ENCODE measurements at regions not wholly inside any gene's neighbourhood (a gene's known extent, or its start where the extent isn't known, plus 50 kb on each side); places are given as distances from the start of the nearest gene placed in this dataset.
"Not testable (repeated sequence)": the region's sequence is repeated elsewhere in the genome, so short reads cannot be mapped to it uniquely, and the experiment has no call there.

DNA sequence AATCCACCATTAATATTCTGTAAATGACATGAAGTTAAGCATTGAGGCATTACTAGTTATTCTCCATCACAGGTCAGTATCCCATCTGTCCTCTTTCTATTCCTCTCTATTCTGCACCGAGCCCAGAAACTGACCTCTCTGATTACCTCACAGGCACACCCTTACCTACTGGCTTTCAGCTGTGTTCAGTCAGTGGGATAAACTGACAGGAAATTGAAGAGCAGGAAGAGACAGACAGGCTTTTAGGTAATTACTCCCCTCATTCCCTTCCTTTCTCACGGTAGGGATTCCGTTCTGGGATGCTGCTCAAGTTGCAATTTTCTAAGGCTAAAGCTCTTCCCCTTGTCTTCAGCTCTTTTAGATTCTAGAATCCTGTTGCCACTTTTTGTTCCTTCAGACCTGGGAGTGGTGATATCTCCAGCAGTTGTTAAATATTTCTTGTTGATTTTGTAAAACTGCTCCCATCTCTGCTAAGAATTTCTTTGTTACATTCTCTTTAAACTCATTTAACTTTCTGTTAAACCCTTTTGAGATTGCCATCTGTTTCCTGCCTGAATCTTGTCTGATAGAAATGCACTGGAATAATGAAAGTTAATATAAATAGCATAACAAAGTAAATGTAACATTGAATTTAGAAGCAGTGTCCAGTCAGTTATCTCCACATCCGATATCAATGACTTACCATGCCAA is 1063.4 kb downstream of the PLA2G4A start:
- no peak for DNase-seq (ENCODE audit: low read depth)

DNA sequence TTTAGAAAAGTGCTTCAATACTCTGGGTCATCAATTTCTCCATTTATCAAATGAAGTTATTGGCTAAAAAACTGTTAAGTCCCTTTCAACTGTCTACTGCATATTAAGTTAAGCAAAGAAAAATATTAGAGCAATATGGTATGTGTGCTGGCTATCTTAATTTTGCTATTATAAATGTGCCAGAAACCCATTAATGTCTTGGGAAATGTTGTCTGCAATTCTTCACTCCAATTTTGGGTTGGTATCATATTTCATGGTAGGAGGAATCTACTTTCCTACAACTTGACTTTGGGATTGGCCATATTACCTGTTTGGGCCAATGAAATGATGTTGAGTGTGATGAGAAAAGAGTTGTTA is 1063.9 kb downstream of the PLA2G4A start:
- no peak for DNase-seq (ENCODE audit: low read depth)

DNA sequence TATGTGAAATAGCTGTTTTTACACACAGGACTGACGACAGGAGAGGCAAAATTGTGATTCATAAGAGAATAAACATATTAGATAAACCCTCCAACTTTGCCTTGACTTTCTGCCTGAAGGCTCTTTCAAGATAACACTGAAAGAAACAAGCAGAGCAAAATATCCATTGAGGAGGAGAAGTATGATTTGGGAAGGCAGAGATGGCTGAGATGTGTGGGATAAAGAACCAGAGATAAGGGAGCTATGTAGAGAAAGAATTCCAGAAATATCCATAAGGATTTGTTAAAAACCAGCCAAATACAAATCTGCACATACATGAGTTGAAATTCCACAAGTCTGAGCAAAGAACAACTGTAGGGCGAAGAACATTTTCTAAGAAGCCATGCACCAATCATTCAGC is 1064.7 kb downstream of the PLA2G4A start:
- no peak for DNase-seq (ENCODE audit: low read depth)

DNA sequence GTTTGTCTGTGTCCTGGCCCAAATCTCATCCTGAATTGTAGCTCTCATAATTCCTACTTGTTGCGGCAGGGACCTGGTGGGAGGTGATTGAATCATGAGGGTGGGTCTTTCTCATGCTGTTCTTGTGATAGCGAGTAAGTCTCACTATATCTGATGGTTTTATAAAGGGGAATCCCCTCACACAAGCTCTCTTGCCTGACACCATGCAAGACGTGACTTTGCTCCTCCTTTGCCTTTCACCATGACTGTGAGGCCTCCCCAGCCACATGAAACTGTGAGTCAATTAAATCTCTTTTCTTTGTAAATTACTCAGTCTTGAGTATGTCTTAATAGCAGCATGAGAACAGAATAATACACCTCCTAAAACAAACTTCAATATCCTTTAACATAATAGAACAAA is 1065.6 kb downstream of the PLA2G4A start:
- no peak for DNase-seq (ENCODE audit: low read depth)

DNA sequence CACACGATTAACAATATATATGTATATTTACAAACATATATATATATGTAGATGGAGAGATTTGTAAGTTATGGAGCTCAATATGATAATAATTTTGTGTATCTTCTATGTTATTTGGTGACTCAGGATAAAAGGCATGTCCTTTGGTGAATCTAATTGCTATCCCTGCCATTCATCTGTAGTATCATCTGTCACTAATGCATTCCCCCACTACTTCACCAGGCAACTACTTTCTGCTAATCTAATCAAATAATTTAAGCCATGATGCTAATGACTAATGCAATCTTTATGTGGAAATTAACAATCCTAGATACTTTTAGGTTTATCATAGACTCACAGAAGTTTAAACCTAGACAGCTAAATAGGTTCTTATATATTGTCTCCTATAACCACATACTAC is 1074.5 kb downstream of the PLA2G4A start:
- no peak for DNase-seq (ENCODE audit: low read depth)

DNA sequence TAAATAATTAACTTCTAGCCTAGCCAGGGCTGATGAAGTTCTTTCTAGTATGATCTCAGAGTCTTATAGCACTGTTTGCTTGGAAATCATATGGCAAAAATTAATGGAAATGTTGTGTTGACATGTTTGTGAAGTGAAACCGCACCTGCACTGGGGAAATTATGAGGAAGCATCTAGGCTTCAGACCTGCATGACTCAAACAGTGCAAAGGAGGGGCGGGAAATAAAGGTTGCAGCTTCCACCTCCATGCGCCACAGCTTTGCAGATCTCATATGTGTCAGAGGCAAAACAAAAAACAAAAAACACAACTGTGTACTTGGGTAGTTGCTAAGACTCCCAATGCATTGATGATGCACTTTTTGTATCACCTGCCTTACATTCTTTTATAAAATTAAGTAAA is 1080.6 kb downstream of the PLA2G4A start:
- no peak for DNase-seq (ENCODE audit: low read depth)

DNA sequence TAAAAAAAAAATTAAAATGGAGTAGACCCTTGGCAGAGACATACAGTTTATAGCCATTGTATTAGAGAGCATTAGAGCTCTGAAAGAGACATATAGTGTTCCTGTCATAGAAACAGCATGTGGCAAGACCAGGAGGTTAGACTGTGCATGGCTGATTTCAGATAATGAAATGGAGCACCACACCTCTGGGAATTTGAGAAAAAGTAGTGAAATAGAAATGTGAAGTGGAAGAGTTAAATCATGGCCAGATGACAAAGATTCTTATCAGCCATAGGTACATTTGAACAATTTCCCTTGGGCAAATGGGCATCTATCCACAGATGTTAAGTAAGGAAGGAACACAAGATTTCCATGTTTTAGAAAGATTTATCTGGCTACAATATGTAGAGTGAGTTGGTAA is 1083.1 kb downstream of the PLA2G4A start:
- no peak for DNase-seq (ENCODE audit: low read depth)

DNA sequence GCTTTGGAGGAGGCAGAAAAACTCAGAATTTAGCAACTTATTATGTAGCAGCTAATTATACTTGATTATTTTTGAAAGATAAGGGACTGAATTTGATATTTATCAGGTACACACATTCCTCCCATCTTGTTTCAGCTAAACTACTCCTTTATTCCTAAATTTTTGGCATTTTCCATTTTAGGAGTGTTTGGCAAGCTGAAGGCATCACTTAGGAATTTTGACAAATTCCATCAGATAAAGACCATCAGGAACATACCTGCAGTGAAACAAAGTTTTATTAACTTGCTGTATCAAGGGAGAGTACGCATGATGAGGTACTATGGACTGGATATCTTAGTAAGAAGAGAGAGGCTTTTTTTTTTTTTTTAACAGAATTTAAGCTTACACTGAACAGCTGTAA is 1092.2 kb downstream of the PLA2G4A start:
- no peak for DNase-seq (ENCODE audit: low read depth)

DNA sequence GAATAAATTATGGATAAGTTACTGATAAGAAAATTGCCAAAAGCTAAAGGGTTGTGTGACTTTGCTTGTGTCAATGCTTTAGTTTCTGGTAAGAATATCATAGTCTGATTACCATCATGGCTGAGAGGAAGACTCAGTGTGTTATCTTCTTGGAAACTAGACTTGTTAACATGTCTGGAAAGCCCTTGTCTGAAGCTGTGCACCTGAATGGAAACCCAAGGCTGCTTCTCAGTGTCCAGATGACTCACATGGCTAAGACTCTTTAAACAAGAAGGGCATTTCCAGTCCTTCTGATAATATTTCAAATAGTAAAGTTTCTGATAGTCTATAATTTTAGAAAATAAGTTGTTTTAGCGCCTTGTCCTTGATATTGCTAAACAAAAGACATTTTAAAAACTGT is 1092.7 kb downstream of the PLA2G4A start:
- DNase-seq (ENCODE audit: low read depth), result no peak

DNA sequence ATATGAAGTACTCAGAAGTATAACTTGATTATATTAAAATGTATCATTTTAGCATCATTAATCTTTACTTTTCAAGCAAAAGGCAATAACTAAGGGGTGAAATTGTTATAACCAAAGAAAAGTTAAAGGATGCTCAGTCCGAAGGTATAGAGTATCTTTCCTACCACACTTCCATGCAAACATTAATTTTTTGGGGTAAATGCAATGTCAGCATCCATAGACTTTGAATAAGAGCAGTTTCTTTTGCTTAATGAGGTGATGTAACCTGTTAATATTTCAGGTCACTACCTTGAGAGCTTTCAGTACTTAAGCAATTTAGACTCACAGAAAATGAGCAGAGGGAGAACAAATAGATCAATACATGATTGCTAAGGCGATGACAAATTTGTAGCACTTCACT is 1093.5 kb downstream of the PLA2G4A start:
- no peak for DNase-seq (ENCODE audit: low read depth)

DNA sequence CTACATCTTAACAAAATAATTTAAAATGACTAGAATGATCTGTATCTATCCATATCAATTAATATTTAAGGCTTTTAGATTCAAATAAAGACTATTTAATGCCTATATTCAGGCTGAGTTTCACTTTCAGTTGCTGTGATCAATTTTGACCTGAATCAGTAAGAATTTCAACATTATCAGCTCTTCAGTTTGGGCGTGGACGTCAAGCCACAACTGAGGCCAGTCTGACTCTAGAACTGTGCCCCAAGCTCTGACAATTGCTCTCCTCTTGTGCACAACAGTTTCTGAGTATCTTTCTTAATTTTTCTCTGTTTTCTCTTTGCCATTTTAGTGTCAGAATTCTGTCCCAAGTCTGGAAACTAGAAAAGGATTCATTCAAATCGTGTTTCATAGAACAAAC is 1095.5 kb downstream of the PLA2G4A start:
- DNase-seq (ENCODE audit: low read depth), result no peak

DNA sequence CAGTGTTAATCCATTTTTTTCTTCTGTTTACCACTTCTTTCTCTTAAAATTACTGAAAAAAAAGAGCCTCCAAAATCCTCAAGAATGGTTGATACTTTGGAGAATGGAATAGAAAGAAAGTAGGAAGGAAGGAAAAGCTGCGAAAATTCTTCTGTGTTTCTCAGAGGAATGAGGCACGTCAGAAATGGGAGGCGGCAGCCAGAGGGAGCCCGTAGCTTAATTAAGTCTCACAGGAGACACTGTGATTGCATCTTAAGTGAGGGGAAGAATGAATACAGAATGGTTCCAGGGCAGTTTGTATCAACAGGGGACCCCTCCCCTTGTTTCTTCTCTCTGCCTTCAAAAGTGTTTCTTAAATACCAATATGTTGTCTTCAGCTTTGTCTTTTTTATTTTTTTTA is 1099.5 kb downstream of the PLA2G4A start:
- DNase-seq (ENCODE audit: low read depth), result no peak

DNA sequence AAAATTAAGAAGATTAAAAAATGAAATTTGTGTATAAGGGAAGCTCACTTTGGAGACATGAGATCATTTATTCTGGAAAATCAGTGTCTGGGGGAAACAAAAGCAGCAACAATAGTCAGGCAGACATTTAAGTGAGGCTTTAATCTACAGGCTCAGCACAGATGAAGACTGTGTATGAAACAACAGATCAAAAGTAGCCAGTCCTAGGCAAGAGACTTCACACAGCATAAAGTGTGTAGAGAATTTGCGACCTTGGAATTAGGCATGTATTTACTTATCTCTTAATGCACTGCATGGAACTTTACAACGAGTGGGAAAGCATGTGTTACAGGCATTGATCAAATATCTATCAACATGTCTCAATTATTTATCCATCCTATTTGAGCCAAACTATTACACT is 1099.9 kb downstream of the PLA2G4A start:
- DNase-seq (ENCODE audit: low read depth), result no peak

DNA sequence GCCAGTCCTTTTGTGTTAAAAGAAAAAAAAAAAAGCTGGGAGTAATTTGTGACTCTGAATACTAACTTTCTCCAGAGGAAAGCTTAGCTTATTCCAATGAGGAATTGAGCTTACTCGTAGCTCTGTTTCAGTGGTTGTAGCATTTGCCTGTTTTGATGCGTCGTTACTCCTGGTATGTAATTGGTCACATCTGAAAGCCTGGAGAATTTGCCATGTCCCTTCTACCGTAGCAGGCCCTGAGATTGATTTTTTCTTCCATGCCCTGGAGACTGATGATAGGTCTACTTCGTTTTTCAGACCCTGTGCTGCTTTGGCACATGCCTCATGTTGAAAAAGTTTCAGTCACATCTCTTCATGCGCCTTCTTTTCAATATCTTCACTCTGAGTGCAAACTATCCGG is 1103.0 kb downstream of the PLA2G4A start:
- DNase-seq (ENCODE audit: low read depth), result no peak

DNA sequence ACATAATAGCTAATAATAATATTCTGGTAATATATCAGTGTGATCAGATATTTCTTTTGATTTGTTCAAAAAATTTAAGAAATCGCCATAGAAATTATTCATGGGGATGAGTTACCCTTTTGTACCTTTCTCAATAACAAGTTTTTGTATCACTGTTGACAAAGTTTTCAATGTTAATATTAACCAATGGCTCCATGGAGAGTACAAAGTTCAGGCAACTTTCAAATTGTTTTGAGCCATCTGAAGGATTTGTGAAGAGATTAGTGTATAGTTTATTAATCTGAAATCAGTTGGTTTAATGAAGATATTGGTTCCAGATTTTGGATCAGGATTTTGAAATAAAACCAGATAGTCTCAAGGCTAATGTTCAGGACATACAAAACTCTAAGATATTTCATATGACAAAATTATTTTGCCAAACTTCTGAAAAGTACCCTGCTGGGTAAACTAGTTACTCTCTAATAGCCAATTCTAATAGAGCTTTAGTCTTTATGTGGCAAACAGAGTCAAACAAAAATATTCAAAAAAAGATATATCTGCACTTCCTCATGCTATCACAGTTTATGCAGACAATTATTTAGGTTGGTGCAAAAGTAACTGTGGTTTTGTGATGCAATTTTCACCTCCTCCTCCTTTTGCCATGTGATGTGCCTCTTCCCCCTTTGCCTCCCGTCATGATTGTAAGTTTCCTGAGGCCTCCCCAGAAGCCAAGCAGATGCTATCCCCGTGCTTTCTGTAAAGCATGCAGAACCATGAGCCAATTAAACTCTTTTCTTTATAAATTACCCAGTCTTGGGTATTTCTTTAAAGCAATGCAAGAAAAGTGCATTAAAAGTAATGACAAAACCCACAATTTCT is 1105.0 kb downstream of the PLA2G4A start:
- no peak for DNase-seq (ENCODE audit: low read depth)

DNA sequence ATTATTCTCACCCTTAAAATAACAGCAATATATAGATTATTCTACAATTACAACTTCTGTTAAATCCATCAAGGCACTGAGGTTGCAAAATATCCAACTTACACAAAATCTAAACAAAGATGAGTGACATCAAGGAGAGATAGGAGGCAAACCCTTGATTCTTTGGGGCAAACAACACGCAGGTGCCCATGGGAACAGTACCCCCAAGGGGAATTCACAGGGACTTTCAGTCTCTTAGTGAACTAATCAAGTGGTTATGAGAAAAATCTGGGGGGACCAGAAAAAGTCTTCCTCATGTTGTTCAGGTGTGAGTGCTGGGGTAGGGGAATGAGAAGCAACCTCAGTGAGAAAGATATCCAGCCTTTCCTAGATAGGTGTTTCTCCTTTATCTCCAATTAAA is 1107.9 kb downstream of the PLA2G4A start:
- no peak for DNase-seq (ENCODE audit: low read depth)

DNA sequence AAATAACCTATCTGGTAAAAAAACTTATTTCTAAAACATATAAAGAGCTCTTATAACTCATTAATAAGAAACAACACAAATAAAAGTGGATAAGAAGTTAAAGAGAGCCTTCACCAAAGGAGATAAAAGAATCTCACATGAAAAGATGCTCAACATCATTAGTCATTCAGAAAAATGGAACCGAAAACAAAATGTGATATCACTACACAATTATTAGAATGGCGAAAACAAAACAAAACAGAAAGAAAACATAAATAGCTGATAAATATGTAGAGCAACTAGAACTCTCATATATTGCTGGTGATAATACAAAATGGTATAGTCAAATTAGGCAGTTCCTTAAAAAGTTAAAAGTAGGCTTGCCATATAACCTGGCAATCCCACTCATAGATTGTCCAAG is 1109.3 kb downstream of the PLA2G4A start:
- DNase-seq (ENCODE audit: low read depth), result no peak

DNA sequence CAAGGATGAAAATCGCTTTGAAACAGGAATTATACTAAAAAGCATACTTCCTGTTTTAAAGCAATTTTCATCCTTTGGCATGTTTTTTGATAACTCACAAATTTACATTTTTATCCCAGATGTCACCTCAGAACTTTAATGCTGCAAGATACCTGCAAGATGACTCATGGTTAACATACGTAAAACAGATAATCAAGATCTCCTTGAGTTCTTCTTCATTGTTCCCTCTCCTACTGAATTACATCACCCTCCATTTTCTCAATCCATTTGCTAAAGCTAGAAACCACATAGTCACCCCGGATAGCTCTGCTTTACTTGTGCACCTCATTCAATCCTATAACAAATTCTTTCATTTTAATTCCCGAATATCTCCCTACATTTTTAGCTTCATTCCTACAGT is 1114.2 kb downstream of the PLA2G4A start:
- no peak for DNase-seq (ENCODE audit: low read depth)

DNA sequence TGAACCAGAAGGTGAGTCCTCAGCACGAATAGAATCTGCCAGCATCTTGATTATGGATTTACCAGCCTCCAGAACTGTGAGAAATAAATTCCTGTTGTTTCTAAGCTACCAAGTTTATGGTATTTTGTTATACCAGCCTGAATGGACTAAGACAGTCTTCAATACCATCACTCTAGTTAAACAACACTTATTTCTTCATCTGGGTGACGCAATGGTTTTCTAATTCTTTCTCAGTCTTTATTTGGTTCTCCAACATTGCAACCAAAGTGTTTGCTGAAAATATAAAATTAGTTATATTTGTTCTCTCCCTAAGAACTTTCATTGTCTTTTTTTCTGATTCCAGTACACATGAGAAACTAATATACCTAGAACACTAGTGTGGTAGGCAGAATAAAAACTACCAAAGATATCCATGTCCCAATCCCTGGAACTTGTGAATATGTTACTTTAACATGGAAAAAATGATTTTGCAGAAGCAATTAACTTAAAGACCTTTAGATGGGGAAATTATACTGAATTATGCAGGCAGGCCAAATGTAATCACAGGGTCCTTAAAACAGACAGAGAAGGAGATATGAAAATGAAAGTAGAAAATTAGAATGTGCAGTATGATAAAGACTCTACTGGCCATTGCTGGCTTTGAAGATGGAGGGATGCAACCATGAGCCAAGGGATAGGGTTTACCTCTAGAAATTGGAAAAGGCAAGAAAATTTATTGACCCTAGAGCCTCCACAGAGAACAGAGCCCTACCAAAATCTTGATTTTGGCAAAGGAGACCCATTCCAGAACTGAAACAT is 1115.1 kb downstream of the PLA2G4A start:
- no peak for DNase-seq (ENCODE audit: low read depth)

DNA sequence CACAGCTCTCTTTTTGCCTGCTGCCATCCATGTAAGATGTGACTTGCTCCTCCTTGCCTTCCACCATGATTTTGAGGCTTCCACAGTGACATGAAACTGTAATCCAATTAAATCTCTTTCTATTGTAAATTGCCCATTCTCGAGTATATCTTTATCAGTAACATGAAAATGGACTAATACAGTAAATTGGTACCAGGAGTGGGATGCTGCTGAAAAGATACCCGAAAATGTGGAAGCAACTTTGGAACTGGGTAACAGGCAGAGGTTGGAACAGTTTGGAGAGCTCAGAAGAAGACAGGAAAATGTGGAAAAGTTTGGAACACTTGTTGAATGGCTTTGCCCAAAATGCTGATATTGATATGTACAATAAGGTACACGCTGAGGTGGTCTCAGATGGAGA is 1117.9 kb downstream of the PLA2G4A start:
- not testable (repeated sequence) for DNase-seq (ENCODE audit: low read depth)

DNA sequence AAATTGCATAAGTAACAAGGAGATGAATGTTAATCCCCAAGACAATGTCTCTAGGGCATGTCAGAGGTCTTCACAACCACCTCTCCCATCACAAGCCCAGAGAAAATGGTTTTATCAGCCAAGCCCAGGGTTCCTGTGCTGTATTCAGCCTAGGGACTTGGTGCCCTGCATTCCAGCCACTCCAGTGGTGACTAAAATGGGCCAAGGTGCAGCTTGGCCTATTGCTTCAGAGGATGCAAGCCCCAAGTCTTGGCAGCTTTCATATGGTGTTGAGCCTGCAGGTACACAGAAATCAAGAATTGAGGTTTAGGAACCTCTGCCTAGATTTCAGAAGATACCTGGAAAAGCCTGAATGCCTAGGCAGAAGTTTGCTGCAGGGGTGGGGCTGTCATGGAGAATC is 1118.6 kb downstream of the PLA2G4A start:
- no peak for DNase-seq (ENCODE audit: low read depth)

DNA sequence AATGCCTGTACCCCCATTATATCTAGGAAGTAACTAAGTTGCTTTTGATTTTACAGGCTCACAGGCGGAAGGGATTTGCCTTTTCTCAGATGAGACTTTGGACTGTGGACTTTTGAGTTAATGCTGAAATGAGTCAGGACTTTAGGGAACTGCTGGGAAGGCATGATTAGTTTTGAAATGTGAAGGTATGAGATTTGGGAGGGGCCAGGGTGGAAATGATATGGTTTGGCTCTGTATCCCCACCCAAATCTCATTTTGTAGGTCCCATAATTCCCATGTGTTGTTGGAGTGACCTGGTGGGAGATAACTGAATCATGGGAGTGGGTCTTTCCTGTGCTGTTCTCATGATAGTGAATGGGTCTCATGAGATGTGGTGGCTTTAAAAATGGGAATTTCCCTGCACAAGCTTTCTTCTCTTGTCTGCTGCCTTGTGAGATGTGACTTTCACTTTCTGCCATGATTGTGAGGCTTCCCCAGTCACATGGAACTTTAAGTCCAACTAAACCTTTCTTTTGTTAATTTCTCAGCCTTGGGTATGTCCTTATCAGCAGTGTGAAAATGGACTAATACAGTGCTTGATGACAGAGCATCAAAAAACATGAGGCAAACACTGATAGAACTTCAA is 1119.5 kb downstream of the PLA2G4A start:
- no peak for DNase-seq (ENCODE audit: low read depth)
